Right lobe of liver (tissue), 4 donors: ENCODE measurements at regions not wholly inside any gene's neighbourhood (a gene's known extent, or its start where the extent isn't known, plus 50 kb on each side); places are given as distances from the start of the nearest gene placed in this dataset.
"Not testable (repeated sequence)": the region's sequence is repeated elsewhere in the genome, so short reads cannot be mapped to it uniquely, and the experiment has no call there.

Experiments
- CTCF ChIP-seq, 4 donors: fragments of 200-600 bp in 3 of 4; fragments of 450-650 bp in 1 of 4; IDR thresholded peaks; one replicate each; pipeline versions ENCODE4 v1.5.1 to v1.8.0; 2016 to 2022; ENCODE audit warnings: antibody characterized with exemption in 4 of 4, mild to moderate bottlenecking in 2 of 4
- POLR2A ChIP-seq: fragments of 450-650 bp; IDR thresholded peaks from one replicate; pipeline ENCODE4 v1.6.1; 2017; ENCODE audit warnings: antibody characterized with exemption, mild to moderate bottlenecking
- donor health status: DM: no; HTN: no; CAD: no.
- donor health status: DM: no; HTN: no; CAD: no.
- donor health status: DM: no; HTN: yes; CAD: no.

DNA sequence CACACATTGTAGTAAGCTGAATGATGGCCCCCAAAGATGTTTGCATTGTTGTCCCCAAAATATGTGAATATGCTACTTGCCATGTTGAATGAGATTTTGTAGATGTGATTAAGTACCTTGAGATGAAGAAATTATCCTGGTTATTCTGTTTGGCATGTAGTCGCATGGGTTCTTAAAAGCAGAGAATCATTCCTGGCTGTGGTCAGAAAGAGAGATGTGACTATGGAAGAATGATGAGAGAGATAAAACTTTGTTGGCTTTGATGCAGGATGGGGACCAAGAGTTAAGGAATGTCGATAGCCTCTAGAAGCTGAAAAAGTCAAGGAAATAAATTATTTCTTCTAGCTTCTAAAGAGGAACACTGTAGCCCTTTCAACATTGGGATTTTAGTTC is 200.2 kb upstream of the ZNF322 start:
- not testable (repeated sequence) for TF ChIP-seq CTCF (IDR thresholded peaks at IDR 0.05); POLR2A
